ENCODE measurements at regions not wholly inside any gene's neighbourhood (a gene's known extent, or its start where the extent isn't known, plus 50 kb on each side); places are given as distances from the start of the nearest gene placed in this dataset.

DNA sequence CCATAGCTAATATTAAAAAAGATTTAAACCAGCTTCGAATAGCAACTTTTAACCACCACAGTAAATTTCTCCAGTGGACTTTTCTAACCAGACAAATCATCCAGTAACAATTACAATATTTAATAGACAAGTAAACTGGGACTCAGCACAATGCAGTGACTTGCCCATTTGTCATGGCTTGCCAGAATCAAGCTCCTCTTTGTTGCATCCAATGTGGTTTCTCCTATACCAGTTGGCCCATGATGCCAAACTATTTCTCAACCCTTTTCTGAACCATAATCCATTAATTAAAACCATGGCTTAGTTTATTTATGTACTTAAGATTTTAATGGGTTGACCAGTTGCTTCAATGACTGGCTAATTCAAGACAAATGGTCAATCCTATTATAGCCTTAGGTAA is 64.4 kb downstream of the DIO2 start:
- DNase-seq (ENCODE audit: low read depth), result no peak

DNA sequence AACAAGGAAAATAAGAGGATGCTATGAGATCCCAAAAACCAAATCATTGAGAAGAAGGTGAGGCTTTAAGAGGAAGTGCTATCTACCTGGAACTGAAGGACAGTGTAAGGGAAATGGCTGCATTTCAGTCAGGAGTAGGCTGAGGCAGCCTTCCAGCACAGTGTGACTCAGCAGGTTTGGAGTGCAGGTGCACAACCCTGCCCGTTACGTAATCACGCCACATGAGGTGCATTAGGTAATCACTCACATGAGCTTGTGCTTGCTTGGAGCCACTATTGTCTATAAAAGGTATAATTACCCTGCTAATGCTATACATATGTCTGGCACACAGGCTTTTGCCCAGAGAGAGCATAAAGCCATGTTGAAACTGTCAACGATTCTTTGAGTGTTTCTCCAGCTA is 74.9 kb downstream of the DIO2 start:
- no peak for DNase-seq (ENCODE audit: low read depth)

DNA sequence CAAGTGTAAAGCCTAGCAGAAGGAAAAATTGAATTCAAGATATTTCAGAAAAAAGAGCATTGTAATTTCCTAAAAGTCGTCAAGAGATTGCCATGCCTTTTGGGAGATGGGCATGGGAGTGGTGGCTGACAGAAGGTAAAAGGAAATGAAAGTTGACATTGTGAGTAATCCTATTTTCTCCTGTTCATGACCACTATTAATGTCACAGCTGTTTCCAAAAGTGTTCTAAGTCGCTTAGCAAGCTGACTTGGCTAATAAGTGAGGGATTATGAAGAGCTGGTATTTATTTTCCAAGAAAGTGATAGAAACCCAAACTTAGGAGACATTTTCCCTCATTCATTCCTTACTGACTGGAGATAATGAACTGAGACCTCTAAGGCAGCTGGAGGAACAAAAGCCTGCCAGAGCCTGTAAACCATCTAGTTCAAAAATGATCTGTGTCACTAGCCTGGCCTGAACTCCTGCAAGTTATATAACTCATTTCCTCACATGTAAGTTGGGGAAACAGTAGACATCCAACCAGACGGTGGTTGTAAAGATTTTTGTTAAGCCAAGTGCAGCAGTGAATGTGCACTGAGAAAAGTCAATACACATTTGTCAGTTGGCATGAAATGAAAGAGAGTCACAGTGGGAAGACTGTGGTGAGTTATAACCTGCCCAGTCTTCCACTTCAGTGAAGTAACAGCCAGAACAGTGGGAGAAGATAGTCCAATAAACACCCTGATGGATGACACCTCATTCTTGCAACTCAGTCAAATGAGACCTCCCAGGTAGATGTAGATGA is 75.8 kb downstream of the DIO2 start:
- no peak for DNase-seq (ENCODE audit: low read depth)

DNA sequence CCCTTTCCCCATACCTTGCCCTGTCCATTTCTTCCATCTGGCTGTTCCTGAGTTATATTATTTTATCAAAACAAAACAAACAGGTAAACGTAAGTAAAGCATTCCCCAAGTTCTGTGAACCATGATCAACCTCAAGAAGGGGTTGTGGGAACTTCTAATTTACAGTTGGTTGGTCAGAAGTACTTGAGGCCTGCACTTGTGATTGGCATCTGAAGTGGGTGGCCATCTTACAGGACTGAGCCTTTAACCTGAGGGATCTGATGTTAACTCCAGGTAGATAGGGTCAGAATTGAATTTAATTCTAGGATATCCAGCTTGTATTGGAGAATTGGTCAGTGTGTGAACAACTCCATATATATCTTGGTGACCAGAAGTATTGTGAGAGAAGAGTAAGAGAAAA is 77.0 kb downstream of the DIO2 start:
- no peak for DNase-seq (ENCODE audit: low read depth)

DNA sequence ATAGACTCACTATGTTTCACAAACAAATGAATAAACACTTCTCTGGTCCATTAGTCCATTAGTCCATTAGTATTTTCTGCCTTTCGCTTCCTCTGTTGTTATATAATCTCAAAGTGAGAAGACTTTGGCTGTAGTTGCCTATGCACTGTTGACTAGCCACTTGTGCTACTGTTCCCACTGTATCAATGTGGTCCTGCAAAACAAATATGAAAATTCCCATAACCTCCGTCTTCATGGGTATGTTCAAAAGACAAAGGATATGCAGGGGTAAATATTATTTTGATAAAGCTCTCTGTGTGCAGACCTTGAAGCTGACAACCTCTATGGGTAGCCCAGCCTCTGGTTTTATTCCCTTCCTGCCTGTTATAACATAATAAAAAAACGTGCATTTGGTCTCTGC is 77.8 kb downstream of the DIO2 start:
- no peak for DNase-seq (ENCODE audit: low read depth)

DNA sequence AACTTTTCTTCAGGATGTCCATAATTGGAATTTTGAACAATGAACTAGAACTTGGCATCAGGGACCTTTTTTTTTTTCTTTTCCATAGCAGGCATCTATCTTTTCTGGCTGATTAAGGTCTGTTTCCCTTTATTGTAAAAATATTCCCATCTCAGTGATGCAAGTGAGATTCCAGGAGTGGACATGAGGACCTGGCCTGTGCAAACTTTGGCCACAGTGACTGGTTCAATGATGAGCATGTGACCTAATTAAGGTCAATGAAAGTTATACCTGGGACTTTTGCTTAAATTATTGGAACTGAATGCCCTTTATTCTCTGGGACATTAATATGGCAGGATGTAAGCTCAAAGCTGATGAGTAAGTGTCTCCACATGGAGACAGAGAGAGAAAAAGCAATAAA is 83.8 kb downstream of the DIO2 start:
- no peak for DNase-seq (ENCODE audit: low read depth)

DNA sequence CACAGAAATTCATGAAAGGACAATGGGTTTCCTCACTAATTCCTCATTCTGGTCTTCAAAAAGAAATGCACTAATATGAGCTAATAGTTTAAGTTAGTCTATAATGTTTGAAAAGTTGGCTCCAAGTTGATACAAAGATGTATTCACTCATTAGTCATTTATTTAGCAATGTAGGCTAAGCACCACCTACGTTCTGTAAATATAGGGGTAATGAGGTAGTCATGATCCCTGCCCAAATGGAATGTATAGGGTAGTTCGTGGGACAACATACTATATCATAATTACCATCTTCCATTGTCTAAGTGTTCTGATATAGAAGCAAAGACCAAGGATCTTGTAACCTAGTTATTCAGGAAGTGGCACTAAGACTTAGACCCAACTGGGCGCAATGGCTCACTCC is 86.5 kb downstream of the DIO2 start:
- DNase-seq (ENCODE audit: low read depth), result no peak

DNA sequence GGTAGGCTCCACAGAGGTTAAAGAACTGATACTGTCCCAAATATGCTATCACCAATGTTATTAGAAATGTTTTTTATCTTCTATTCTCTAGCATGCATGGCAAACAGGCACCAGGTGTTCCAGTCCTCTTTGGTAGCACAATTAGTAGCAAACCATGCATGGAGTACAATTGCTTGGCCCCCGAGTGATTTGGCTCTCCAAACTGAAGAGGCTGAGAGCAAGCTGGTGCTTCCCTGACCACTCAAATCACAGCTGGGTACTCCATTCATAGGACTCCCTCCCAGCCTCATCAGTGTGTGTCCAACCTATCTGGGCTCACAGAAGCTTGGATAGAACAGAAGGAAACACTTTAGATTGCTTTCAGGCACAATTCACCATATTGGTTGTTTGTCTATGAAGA is 93.4 kb downstream of the DIO2 start:
- no peak for DNase-seq (ENCODE audit: low read depth)

DNA sequence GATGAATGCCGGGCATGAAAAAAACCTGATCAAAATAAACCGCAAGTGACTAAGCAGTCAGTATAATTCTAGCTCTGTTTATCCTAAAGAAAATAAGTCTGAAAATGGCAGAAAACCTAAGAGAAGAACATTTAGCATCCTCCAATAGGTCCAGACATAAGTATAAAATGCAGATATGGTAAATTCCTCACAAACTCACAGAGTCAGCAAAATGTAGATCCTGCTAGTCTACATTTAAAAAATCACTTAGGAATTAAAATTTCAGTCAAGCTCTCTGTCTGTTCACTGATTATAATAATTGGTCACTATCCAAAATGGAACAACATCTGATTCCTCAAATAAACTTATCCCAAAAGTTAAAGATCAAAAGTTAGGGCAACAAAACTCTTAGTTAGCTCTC is 95.1 kb downstream of the DIO2 start:
- DNase-seq (ENCODE audit: low read depth), result no peak

DNA sequence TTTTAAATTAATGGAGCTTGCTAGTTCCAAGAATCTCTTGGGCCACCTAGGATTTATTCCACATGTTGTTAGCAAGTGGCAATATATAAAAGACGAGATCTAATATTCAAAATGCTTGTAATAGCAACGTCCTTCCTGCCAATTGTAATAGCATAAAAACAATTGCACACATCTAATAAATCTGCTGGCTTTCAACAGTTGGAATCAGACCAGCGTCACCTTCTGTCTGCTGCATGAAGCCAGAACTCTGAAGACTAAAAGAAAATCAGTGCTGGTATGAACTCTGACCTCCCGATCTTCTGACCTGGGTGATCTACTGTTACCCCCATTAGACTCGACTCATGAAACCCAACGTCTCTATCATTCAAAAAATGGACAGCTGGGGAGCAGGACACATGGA is 100.6 kb downstream of the DIO2 start:
- DNase-seq (ENCODE audit: low read depth), result no peak

DNA sequence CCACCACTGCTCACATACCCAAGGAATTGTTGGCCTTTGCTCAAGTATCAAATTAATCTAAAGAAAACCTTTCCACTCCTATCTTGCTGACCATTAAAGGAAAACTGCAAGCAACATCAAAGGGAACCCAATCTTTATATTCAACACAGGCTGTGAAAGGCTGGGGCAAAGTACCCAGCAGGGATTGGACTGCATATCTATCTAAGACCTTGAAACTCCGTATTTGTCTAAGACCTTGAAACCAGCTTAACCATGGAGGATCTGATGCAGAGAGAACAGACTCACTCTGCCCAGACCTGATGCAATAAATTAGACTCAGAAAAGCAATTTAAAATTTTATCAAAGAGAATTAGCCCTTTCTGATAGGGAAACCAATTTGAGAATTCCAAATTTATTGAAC is 102.2 kb downstream of the DIO2 start:
- DNase-seq (ENCODE audit: low read depth), result no peak

DNA sequence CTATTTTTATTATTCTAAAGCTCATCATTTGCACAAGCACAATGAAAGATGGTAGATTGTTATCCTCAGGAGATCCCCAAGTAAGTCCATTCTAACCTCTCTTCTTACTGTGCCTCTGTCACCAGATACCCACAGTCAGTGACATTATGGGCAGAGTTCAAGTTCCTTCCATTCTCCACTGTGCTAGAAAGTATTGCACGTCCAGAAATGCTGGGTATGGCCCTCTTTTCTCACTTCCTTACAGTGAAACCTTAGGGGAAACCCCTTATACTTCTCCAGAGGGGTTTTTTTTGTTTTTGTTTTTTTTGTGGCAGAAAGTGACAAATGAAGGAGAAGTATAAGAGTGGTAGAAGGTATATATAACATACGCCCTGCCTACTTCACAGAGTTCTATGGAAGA is 102.9 kb downstream of the DIO2 start:
- DNase-seq (ENCODE audit: low read depth), result no peak

DNA sequence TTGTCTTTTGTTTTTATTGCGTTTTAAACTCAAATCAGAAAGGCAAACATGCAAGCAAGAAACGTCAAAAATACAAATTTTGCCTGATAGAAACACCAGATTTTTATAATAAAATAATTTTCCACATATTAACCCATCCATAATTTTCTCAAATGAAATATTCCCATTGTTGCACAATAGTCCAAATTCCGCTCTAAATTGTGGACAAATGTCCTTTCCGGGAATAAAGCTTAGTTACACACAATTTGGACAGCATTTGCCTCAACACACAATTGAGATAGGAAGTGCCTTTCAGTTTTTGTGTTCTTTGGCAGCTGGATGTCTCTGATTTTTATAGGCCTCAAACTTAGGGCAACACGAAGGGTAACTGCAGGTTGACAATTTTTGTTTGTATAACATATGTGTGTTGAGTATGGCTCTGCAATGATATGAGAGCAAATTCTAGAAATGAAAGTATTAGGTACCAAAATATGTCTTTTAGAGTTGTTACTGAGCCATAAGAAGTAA is 105.8 kb downstream of the DIO2 start:
- no peak for DNase-seq (ENCODE audit: low read depth)

DNA sequence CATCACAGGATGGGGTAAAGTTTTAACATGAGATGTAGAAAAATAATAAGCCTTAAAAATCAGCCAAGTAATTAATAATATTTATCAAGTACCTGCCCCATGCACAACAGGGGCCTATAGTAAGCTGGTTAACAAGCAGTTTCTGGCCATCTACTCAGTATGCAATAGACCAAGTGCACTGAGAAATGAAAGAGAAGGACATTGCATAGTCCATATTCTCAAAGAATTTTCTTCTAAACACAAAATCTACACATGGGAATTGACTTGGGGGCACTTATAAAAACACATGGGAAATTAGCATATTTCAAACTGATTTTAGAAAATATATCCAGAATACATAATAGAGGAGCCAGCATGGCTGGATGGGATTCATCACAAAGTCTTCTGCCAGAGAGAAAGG is 109.5 kb downstream of the DIO2 start:
- no peak for DNase-seq (ENCODE audit: low read depth)

DNA sequence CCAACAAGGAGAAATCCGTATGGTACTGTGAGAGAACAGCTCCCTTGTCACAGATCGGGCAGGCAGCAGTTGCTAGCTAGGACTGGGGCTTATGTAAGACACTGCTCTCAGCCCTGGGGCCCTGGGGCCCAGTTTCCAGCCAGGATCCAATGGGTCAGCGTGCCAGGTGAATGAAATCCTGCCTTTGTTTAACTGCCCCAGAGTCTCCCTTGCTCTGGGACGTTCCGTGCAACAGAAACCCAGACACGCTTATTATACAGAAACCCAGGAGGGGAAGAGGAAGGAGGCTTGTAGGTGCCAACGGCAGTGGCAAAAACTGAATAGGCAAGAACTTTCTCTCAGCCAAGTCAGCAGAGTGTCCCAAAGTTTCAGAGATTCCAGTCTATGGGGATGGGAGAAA is 110.6 kb downstream of the DIO2 start:
- no peak for DNase-seq (ENCODE audit: low read depth)

DNA sequence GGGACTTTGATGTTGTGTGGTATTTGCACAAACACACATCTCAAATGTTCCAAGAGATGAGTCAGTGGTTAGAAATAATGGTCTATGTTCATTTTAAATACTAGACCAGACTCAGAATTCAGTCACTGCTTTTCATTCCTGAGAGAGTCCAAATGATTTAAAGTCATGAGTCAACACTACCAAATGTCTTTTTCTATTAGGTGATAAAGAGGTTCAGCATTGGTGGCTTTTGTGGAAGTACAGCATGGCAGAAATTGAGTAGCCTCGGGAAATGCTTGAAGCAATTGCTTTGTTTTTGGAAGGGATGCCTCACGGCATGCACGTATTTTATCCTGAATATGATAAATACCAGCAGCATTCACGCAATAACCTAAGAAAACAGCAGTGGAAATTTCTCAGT is 115.7 kb downstream of the DIO2 start:
- peak; percentile 23 for DNase-seq (ENCODE audit: low read depth)

DNA sequence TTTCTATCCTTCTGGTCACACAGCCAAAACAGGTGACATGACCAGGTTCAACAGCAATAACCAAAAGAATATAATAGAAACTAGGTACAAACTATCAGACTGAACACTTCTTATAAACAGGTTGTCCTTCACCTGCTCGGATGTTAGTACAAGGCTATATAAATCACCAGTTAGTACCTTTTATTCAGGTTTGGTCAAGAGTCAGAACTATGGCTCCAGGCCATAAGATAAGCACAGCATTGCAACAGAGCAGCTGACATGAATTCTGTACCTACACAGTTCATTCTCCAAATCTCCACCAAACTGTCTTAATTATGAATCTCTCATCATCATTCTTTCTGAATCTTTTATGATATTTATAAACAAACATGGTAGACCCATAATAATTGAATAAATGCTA is 123.9 kb downstream of the DIO2 start:
- DNase-seq (ENCODE audit: low read depth), result no peak

DNA sequence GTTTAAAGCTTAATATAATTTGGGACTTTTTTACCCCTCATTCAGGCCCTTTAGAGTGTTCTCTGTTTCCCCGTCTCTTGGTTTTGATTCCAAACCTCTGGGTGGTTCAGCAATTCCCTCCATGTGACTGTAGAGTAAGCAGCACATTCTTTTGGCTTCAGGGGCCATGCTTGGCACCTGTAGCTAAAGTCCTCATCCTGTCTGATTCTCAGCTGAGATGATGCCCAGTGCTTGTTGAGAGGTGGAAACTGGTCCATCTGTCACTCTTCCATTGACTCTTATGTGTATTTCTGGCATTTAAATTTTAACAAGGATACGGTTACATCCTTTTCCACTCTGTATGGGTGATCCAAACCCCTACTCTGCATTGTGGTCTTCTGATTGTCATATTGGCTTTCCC is 127.1 kb downstream of the DIO2 start:
- no peak for DNase-seq (ENCODE audit: low read depth)

DNA sequence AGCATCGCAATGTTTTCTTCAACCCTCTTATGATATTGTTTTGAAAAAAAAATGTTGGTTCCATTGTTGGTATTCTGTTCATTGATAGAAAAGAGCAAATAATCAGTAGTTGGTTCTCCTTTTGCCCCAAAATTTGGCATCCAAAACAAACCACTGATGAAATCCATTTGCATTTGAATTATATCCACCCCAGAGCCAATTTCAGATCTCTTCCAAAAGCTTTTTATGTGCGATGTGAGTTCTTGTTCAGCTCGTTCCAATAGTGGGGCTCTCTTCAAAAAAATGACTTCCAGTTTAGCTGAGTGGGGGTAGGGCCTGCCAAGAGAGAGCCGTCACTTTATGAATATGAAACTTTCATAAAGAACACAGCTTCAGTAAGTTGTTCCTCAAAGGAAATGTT is 130.7 kb downstream of the DIO2 start:
- DNase-seq (ENCODE audit: low read depth), result no peak

DNA sequence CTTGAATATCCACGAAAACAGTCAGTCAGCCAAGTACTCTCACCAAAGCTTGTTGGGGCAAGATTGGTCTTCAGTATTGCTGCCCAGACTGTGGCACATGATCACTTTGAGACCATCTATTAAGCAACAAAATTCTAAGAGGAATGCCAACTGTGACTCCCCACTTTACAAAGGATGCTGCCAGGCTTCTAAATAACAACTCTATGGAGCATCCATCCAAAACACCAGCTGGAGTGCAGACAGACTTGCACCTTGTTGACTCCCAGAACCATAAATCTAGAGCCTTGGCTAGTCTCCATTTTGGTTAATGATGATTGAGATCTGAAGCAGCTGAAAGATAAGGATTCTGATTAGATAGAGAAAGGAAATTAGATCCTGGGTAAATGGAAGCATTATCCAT is 132.8 kb downstream of the DIO2 start:
- no peak for DNase-seq (ENCODE audit: low read depth)

DNA sequence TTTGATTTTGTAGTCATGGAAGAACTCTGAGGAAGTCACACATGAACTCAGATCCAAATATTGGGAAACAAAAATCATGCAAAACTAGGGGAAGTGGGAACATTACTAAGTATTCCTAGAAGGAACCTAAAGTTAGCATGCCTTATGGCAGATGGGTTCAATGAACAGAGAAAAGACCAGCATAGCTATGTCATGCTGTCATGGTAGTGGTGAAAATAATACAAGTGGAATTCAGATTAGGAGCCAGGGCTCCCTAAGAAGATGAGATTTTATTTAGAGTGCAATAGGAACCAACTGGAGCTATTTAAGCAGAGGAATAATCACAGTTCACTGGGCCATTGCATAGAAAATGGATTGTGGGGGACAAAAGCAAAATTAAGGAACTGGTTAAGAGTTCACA is 134.0 kb downstream of the DIO2 start:
- no peak for DNase-seq (ENCODE audit: low read depth)

DNA sequence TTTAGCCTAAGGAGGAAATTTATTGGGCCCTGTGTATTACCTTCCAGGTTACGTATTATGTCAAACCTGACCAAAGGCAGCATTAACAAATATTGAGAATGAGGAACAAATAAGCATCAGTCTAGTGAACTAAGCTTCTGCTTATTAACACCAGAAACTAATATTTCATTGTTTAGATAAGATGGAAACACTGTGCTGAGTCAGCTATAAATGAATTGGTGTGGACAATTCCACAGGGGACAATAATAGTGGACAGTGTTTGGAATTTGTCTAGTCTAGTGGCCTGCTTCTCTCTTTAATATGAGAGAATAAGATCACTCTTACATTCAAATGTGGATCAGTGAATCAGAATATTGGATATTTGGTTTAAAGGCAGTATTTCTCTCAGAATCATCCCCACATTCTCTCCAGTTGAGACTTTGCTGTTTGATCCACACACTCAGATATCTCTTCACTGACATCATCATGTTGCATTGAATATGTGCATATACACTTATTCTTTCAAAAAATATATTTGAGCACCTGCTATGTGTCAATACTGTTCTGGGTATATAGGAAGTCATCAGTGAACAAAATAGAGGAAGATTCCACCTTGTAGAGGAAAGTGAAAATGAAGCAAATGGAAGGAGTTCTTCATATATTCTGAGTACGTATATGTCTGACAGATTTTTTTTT is 136.3 kb downstream of the DIO2 start:
- DNase-seq (ENCODE audit: low read depth), result no peak

DNA sequence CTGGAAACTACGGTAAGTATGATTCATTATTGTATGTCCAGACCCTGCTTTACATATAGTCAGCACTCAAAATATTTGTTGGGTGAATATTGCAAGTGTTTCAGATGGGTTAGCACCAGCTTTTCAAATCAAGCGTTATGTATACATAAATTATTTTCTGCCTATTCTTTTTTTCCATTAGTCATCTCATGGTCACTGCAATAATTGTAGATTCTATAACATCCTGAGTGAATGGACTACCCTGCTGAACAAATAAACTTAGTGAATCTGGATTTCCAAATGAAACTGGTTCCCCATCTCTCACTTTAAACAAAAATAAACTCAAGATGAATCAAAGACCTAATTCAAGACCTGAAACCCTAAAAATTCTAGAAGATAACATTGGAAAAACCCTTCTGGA is 152.3 kb downstream of the DIO2 start:
- no peak for DNase-seq (ENCODE audit: low read depth)

DNA sequence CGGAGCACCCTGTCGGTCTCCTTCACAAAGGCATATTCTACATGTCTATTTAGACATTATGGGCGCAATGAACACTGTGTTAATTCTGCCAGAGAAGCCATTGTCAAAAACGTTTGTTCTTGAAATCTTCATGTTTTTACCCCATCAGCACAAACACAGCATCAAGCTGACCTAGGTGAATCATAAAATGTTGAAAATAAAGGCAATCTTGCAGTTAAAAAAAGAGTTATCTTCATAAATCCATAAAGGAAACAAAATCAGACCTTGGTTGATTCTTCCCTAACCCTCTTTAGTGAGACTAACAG is 154.9 kb downstream of the DIO2 start:
- no peak for DNase-seq (ENCODE audit: low read depth)

Measured in HS-27A (cell line).